Embryonic facial prominence (tissue), 1 donor: ENCODE measurements at regions not wholly inside any gene's neighbourhood (a gene's known extent, or its start where the extent isn't known, plus 50 kb on each side); places are given as distances from the start of the nearest gene placed in this dataset.
"Not testable (repeated sequence)": the region's sequence is repeated elsewhere in the genome, so short reads cannot be mapped to it uniquely, and the experiment has no call there.

Experiments
- DNase-seq: peaks from one replicate; pipeline ENCODE4 v3.0.0-alpha.2; 2016; ENCODE audit errors: extremely low spot score

GRCh38 chr18:68429841-68430240 lies 285.1 kb downstream of the TMX3 start:
- DNase-seq: no peak

- no peak for DNase-seq
These were observed 285.8 kb downstream of the TMX3 start for GRCh38 chr18:68429111-68429510.

GRCh38 chr18:68428661-68429060 lies 286.2 kb downstream of the TMX3 start:
- no peak for DNase-seq

- DNase-seq: no peak
These were observed 286.9 kb downstream of the TMX3 start for GRCh38 chr18:68427951-68428401.

- DNase-seq: no peak
These were observed 288.1 kb downstream of the TMX3 start for GRCh38 chr18:68426731-68427315.

GRCh38 chr18:68418881-68419280 lies 296.0 kb downstream of the TMX3 start:
- no peak for DNase-seq

GRCh38 chr18:68418226-68418868 lies 296.6 kb downstream of the TMX3 start:
- DNase-seq: no peak

- DNase-seq: no peak
These were observed 297.1 kb downstream of the TMX3 start for GRCh38 chr18:68417826-68418225.

GRCh38 chr18:68417166-68417799 lies 297.6 kb downstream of the TMX3 start:
- no peak for DNase-seq

- DNase-seq: no peak
These were observed 300.5 kb downstream of the TMX3 start for GRCh38 chr18:68414407-68414806.

GRCh38 chr18:68409576-68409975 lies 305.3 kb downstream of the TMX3 start:
- DNase-seq: no peak

- no peak for DNase-seq
These were observed 308.1 kb downstream of the TMX3 start for GRCh38 chr18:68406761-68407160.

- no peak for DNase-seq
These were observed 312.1 kb downstream of the TMX3 start for GRCh38 chr18:68402784-68403183.

- DNase-seq: no peak
These were observed 314.0 kb downstream of the TMX3 start for GRCh38 chr18:68400889-68401288.

- no peak for DNase-seq
These were observed 315.2 kb downstream of the TMX3 start for GRCh38 chr18:68399721-68400120.

GRCh38 chr18:68397241-68398035 lies 317.5 kb downstream of the TMX3 start:
- DNase-seq: no peak

GRCh38 chr18:68394705-68395104 lies 320.2 kb downstream of the TMX3 start:
- DNase-seq: no peak

- no peak for DNase-seq
These were observed 323.1 kb downstream of the TMX3 start for GRCh38 chr18:68391801-68392200.

- DNase-seq: no peak
These were observed 327.7 kb downstream of the TMX3 start for GRCh38 chr18:68387246-68387645.

GRCh38 chr18:68383979-68384378 lies 330.9 kb downstream of the TMX3 start:
- DNase-seq: not testable (repeated sequence)

GRCh38 chr18:68376926-68377325 lies 338.0 kb downstream of the TMX3 start:
- DNase-seq: no peak

- no peak for DNase-seq
These were observed 352.0 kb downstream of the TMX3 start for GRCh38 chr18:68362907-68363306.
